Trophoblast cell (in vitro differentiated cells and primary cell): ENCODE measurements at regions not wholly inside any gene's neighbourhood (a gene's known extent, or its start where the extent isn't known, plus 50 kb on each side); places are given as distances from the start of the nearest gene placed in this dataset.
"Not testable (repeated sequence)": the region's sequence is repeated elsewhere in the genome, so short reads cannot be mapped to it uniquely, and the experiment has no call there.

Source experiments
- DNase-seq, 2 donors: peaks; one replicate each; pipeline ENCODE4 v3.0.0-alpha.2; 2016
- H2AFZ ChIP-seq: 2 replicates; pipeline ENCODE4 v1.6.1; 2013; ENCODE audit warnings: low read length, moderate library complexity, mild to moderate bottlenecking; ENCODE audit not compliant: insufficient read depth, poor library complexity
- H2AK5ac ChIP-seq: 2 replicates; pipeline ENCODE4 v1.6.1; 2013; ENCODE audit warnings: mild to moderate bottlenecking, low read length
- H2BK120ac ChIP-seq: 2 replicates; pipeline ENCODE4 v1.6.1; 2013; ENCODE audit warnings: low read length, mild to moderate bottlenecking, moderate library complexity; ENCODE audit not compliant: insufficient read depth, poor library complexity
- H2BK12ac ChIP-seq: 2 replicates; pipeline ENCODE4 v1.6.1; 2013; ENCODE audit warnings: mild to moderate bottlenecking, low read length, moderate library complexity
- H2BK5ac ChIP-seq: 2 replicates; pipeline ENCODE4 v1.6.1; 2013; ENCODE audit warnings: low read length, low read depth, moderate library complexity, mild to moderate bottlenecking; ENCODE audit not compliant: poor library complexity
- H3K14ac ChIP-seq: 2 replicates; pipeline ENCODE4 v1.6.1; 2013; ENCODE audit warnings: mild to moderate bottlenecking, low read length
- H3K18ac ChIP-seq: 2 replicates; pipeline ENCODE4 v1.6.1; 2013; ENCODE audit warnings: mild to moderate bottlenecking, low read length
- H3K23ac ChIP-seq: 2 replicates; pipeline ENCODE4 v1.6.1; 2013; ENCODE audit warnings: low read length
- H3K27ac ChIP-seq: 2 replicates; pipeline ENCODE4 v1.5.1; 2013; ENCODE audit warnings: low read depth, mild to moderate bottlenecking, inconsistent platforms, low read length, moderate library complexity
- H3K27me3 ChIP-seq: 2 replicates; pipeline ENCODE4 v1.6.1; 2013; ENCODE audit warnings: inconsistent platforms, mild to moderate bottlenecking, low read length, moderate library complexity; ENCODE audit not compliant: insufficient read depth
- H3K36me3 ChIP-seq, 2 experiments: 1 replicate in 1 of 2; 2 replicates in 1 of 2; pipeline ENCODE4 v1.6.1; 2013; ENCODE audit warnings: low read length in 2 of 2, mild to moderate bottlenecking in 2 of 2, moderate library complexity in 1 of 2; ENCODE audit not compliant: insufficient read depth in 2 of 2, control insufficient read depth in 1 of 2
- H3K4ac ChIP-seq: 2 replicates; pipeline ENCODE4 v1.6.1; 2013; ENCODE audit warnings: low read depth, mild to moderate bottlenecking, low read length, moderate library complexity
- H3K4me1 ChIP-seq, 2 experiments: 1 replicate in 1 of 2; 2 replicates in 1 of 2; pipeline ENCODE4 v1.6.1; 2013; ENCODE audit warnings: low read length in 2 of 2, mild to moderate bottlenecking in 2 of 2, moderate library complexity in 1 of 2; ENCODE audit not compliant: insufficient read depth in 2 of 2, control insufficient read depth in 1 of 2
- H3K4me2 ChIP-seq: 2 replicates; pipeline ENCODE4 v1.6.1; 2013; ENCODE audit warnings: inconsistent platforms, mild to moderate bottlenecking, low read length, moderate library complexity
- H3K4me3 ChIP-seq: 2 replicates; pipeline ENCODE4 v1.5.1; 2013; ENCODE audit warnings: mild to moderate bottlenecking, low read depth, low read length, inconsistent platforms
- H3K79me1 ChIP-seq: one replicate; pipeline ENCODE4 v1.6.1; 2013; ENCODE audit warnings: low read length
- H3K79me2 ChIP-seq: 2 replicates; pipeline ENCODE4 v1.6.1; 2013; ENCODE audit warnings: low read length, mild to moderate bottlenecking; ENCODE audit not compliant: control insufficient read depth, insufficient read depth, poor library complexity
- H3K9ac ChIP-seq: 2 replicates; pipeline ENCODE4 v1.6.1; 2013; ENCODE audit warnings: mild to moderate bottlenecking, low read length
- H3K9me3 ChIP-seq: 2 replicates; pipeline ENCODE4 v1.6.1; 2013; ENCODE audit warnings: low read depth, mild to moderate bottlenecking, control low read depth, inconsistent platforms, low read length; ENCODE audit not compliant: insufficient read depth
- H4K12ac ChIP-seq: 2 replicates; pipeline ENCODE4 v1.6.1; 2013; ENCODE audit warnings: low read depth, mild to moderate bottlenecking, low read length, moderate library complexity
- H4K8ac ChIP-seq: 2 replicates; pipeline ENCODE4 v1.6.1; 2013; ENCODE audit warnings: low read depth, mild to moderate bottlenecking, low read length, moderate library complexity
- H4K91ac ChIP-seq: one replicate; pipeline ENCODE4 v1.6.1; 2013; ENCODE audit warnings: low read depth, mild to moderate bottlenecking, low read length, moderate library complexity
- WGBS: extraction: QIAGEN DNeasy Blood & Tissue Kit; methylation state at CpG from one replicate; pipeline ENCODE4 v1.1.7; 2013; ENCODE audit warnings: missing lambda C conversion rate; ENCODE audit not compliant: insufficient read length, insufficient coverage; ENCODE audit errors: extremely low coverage; 5-methylcytosine and 5-hydroxymethylcytosine counted together

DNA sequence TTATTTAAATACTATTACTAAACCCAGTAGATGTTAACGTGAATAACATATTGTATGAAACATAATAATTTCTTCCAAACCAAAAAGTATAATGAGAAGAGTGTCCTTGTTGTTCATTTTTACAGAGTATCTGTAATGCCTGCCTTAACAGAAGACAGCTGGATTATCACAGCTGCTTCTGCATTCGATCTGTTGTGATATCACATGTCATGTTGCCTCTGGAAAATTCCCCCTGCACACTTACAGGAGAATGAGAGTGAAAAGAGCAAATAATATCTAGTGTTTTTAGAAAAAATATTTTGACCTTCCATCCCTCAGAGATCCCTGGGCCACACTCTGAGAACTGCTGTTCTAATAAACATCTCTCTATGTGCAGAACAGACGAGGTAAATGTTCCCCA is 240.1 kb upstream of the NOCT start:
- Histone ChIP-seq H3K79me1 (peaks cover 2% of the 10 kb centered on the region), H4K12ac (no peak overlapping the region), H3K4me3 (no peak overlapping the region), H2AK5ac (no peak overlapping the region), H3K36me3 (no peaks in the 10 kb centered on the region), H3K9ac (no peak overlapping the region), H3K14ac (no peak overlapping the region), H3K4me2 (peak overlapping the region; percentile 57), H3K27me3 (no peaks in the 10 kb centered on the region), H3K23ac (no peak overlapping the region), H2BK12ac (no peak overlapping the region), H3K79me2 (no peaks in the 10 kb centered on the region), H2AFZ (no peak overlapping the region), H2BK120ac (no peak overlapping the region), H3K9me3 (no peaks in the 10 kb centered on the region), H4K8ac (no peak overlapping the region), H4K91ac (no peak overlapping the region), H2BK5ac (peak overlapping the region; percentile 77), H3K4me1 (peaks cover 2 to 4% of the 10 kb centered on the region in 2 experiments), H3K18ac (no peak overlapping the region), H3K27ac (peak overlapping the region; percentile 74), H3K4ac (no peak overlapping the region)
- DNase-seq = no peak
- no CpG with 5 or more reads among the region's 3 CpGs for WGBS

DNA sequence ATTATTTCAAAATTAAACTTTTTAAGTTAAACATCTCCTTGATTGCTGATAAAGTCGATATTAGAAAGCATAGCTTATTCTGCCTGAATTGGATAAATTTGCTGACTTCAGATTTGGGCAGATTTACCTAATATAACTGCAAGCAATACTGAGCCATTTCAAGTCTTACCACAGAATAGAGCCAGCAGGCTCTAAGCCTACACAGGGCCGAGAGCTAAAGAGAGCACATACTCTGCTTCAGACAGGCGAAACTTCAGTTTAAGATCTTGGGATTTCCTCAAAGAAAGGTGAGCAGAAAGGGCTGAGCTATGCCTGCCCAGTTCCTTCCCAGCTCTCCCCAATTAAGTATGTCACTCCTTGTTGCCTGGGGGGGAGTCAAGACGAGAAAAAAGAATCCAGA is 240.6 kb upstream of the NOCT start:
- no peak overlapping the region for H4K12ac ChIP-seq
- no peak overlapping the region for H2AK5ac ChIP-seq
- no peak overlapping the region for H3K23ac ChIP-seq
- H3K9ac ChIP-seq = no peak overlapping the region
- H3K4me3 ChIP-seq = no peak overlapping the region
- H3K4me1 ChIP-seq = peaks cover 2 to 4% of the 10 kb centered on the region in 2 experiments
- H3K4me2 ChIP-seq = no peak overlapping the region
- H3K27ac ChIP-seq = no peak overlapping the region
- no peak for DNase-seq
- H3K9me3 ChIP-seq = no peaks in the 10 kb centered on the region
- H3K79me1 ChIP-seq = peaks cover 2% of the 10 kb centered on the region
- H3K36me3 ChIP-seq = no peaks in the 10 kb centered on the region
- H3K18ac ChIP-seq = no peak overlapping the region
- H2BK120ac ChIP-seq = no peak overlapping the region
- no peaks in the 10 kb centered on the region for H3K27me3 ChIP-seq
- no peak overlapping the region for H4K91ac ChIP-seq
- no peak overlapping the region for H2AFZ ChIP-seq
- no peak overlapping the region for H4K8ac ChIP-seq
- no peak overlapping the region for H2BK5ac ChIP-seq
- H3K4ac ChIP-seq = no peak overlapping the region
- WGBS = no CpG with 5 or more reads among the region's 4 CpGs
- H3K79me2 ChIP-seq = no peaks in the 10 kb centered on the region
- H2BK12ac ChIP-seq = no peak overlapping the region
- no peak overlapping the region for H3K14ac ChIP-seq

DNA sequence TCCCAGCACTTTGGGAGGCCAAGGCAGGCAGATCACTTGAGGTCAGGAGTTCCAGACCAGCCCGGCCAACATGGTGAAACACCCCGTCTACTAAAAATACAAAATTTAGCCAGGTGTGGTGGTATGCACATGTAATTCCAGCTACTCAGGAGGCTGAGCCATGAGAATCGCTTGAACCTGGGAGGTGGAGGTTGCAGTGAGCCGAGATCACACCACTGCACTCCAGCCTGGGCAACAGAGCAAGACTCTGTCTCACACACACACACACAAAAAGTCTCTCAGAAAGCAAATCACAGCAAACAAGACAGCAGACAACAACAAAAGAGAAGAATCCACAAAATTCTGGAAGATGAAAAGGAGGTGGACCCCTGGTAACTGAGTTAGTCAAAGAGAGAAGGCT is 241.5 kb upstream of the NOCT start:
- peak overlapping the region; percentile 31 for H2BK12ac ChIP-seq
- H3K23ac ChIP-seq, H3K4ac ChIP-seq, H3K27me3 ChIP-seq, H2BK120ac ChIP-seq, H3K27ac ChIP-seq, H4K12ac ChIP-seq, H3K79me1 ChIP-seq, H3K18ac ChIP-seq, H2AK5ac ChIP-seq, H3K79me2 ChIP-seq, H4K8ac ChIP-seq, H3K9me3 ChIP-seq, DNase-seq, H2AFZ ChIP-seq, H3K4me1 ChIP-seq, H3K36me3 ChIP-seq, H3K14ac ChIP-seq, H4K91ac ChIP-seq, H3K4me2 ChIP-seq, H2BK5ac ChIP-seq, H3K4me3 ChIP-seq, H3K9ac ChIP-seq: not testable (repeated sequence)
- no CpG with 5 or more reads among the region's 4 CpGs for WGBS

GRCh38 chr4:138773321-138773720 is 242.3 kb upstream of the NOCT start:
- Histone ChIP-seq H3K14ac (no peak overlapping the region), H3K27ac (no peak overlapping the region), H4K12ac (no peak overlapping the region), H3K4me3 (no peak overlapping the region), H3K9ac (no peak overlapping the region), H2AFZ (no peak overlapping the region), H4K91ac (no peak overlapping the region), H3K4me1 (peaks cover 2 to 4% of the 10 kb centered on the region in 2 experiments), H3K23ac (no peak overlapping the region), H3K4me2 (no peak overlapping the region), H2BK5ac (no peak overlapping the region), H3K9me3 (no peaks in the 10 kb centered on the region), H3K18ac (no peak overlapping the region), H3K79me2 (no peaks in the 10 kb centered on the region), H2BK120ac (no peak overlapping the region), H3K36me3 (no peaks in the 10 kb centered on the region), H2AK5ac (no peak overlapping the region), H3K27me3 (no peaks in the 10 kb centered on the region), H3K79me1 (peaks cover 2% of the 10 kb centered on the region), H3K4ac (no peak overlapping the region), H2BK12ac (no peak overlapping the region), H4K8ac (no peak overlapping the region)
- DNase-seq = no peak
- WGBS = no CpG with 5 or more reads among the region's 3 CpGs
